Cardiac fibroblast (primary cell): ENCODE measurements at regions not wholly inside any gene's neighbourhood (a gene's known extent, or its start where the extent isn't known, plus 50 kb on each side); places are given as distances from the start of the nearest gene placed in this dataset.

Source experiments
- DNase-seq, 2 donors: peaks; one replicate each; pipeline versions ENCODE4 v3.0.0 to v3.0.0-alpha.2; 2010; ENCODE audit warnings: low read depth in 2 of 2
- H3K4me3 ChIP-seq, 2 donors: replicated peaks in 1 of 2; 1 replicate in 1 of 2; 2 replicates in 1 of 2; pipeline ENCODE4 v1.5.1; 2011; ENCODE audit warnings: low read depth in 2 of 2, low read length in 2 of 2, mild to moderate bottlenecking in 2 of 2, moderate library complexity in 1 of 2
- TF ChIP-seq, protein P1 (sequence below): IDR thresholded peaks from one replicate; pipeline ENCODE4 v1.5.1; 2011; ENCODE audit warnings: low read depth, mild to moderate bottlenecking, low read length, inconsistent platforms

DNA sequence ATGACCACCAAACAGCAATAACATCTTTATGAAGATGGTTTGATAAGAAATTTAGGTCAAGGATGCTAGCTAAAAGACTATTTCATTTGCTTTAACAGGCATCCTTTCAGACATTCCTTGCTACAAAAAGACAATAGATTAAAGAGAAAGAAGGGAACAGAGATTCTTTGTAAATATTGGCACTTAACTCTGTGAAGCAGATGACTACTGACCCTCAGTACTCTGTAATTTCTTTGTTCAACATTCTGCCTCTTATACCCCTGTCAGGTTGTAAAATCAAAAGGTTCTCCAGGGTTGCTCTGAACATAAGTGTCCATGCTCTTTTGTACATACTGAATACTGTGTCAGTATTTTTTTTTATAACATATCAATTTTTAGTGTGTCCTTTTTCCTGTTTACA is 610.6 kb upstream of the GRAMD2B start:
- no peak overlapping the region for H3K4me3 ChIP-seq
- TF ChIP-seq, protein P1, sequence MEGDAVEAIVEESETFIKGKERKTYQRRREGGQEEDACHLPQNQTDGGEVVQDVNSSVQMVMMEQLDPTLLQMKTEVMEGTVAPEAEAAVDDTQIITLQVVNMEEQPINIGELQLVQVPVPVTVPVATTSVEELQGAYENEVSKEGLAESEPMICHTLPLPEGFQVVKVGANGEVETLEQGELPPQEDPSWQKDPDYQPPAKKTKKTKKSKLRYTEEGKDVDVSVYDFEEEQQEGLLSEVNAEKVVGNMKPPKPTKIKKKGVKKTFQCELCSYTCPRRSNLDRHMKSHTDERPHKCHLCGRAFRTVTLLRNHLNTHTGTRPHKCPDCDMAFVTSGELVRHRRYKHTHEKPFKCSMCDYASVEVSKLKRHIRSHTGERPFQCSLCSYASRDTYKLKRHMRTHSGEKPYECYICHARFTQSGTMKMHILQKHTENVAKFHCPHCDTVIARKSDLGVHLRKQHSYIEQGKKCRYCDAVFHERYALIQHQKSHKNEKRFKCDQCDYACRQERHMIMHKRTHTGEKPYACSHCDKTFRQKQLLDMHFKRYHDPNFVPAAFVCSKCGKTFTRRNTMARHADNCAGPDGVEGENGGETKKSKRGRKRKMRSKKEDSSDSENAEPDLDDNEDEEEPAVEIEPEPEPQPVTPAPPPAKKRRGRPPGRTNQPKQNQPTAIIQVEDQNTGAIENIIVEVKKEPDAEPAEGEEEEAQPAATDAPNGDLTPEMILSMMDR = no peak
- no peak for DNase-seq

- TF ChIP-seq, protein P1 = no peak
- no peak overlapping the region for H3K4me3 ChIP-seq
- no peak for DNase-seq
Measured at GRCh38 chr5:125813221-125813974, 609.8 kb upstream of the GRAMD2B start.

- TF ChIP-seq, protein P1 = no peak
- DNase-seq = no peak
- H3K4me3 ChIP-seq = no peak overlapping the region
Measured at GRCh38 chr5:125814119-125814518, 609.1 kb upstream of the GRAMD2B start.

DNA sequence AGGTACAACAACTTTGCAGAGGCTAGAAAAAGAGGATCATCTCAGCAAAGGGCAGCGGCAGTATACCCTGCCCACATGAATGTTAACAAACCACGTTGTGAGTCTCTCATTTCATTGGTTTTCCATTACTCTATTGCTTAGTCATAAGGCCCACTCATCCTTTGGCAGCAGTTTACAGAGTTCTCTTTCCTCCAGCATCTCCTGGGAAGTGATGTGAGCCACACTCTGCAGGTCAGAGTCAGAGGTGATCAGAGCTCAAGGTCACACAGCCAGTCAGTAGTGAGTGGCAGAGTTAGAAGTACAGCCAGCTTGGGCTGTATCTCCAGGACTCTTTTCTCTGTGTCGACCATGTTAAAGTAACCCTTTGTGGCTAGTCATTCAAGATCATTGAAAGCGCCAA is 599.6 kb upstream of the GRAMD2B start:
- peak in 1 of 2 donors; percentile 59 for DNase-seq
- TF ChIP-seq, protein P1 = no peak
- no peak overlapping the region for H3K4me3 ChIP-seq

DNA sequence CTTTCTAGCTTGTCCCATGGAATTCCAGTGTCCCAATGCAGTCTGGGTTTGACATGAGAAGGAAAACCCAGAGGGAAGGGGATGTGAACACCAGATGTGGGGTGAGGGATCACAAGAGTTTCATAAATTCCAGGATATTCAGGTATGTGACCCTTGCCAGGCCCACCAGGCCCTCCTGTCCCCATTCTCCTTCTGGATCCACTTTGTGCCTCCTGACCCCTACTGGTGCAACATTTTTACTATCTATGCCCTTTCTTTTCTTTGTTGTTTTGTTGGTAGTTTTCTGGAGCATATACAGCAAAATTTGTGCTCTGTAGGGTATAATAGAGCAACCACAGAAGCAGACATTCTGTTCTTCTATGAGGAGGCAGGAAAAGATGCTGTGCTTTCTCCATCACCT is 597.0 kb upstream of the GRAMD2B start:
- TF ChIP-seq, protein P1 = no peak
- H3K4me3 ChIP-seq = no peak overlapping the region
- no peak for DNase-seq

GRCh38 chr5:125829349-125829748 is 593.9 kb upstream of the GRAMD2B start:
- TF ChIP-seq, protein P1 = no peak
- DNase-seq = no peak
- no peak overlapping the region for H3K4me3 ChIP-seq

GRCh38 chr5:125833398-125833797 is 589.8 kb upstream of the GRAMD2B start:
- no peak for DNase-seq
- TF ChIP-seq, protein P1 = no peak
- H3K4me3 ChIP-seq = no peak overlapping the region
